ENCODE measurements at regions not wholly inside any gene's neighbourhood (a gene's known extent, or its start where the extent isn't known, plus 50 kb on each side); places are given as distances from the start of the nearest gene placed in this dataset.

DNA sequence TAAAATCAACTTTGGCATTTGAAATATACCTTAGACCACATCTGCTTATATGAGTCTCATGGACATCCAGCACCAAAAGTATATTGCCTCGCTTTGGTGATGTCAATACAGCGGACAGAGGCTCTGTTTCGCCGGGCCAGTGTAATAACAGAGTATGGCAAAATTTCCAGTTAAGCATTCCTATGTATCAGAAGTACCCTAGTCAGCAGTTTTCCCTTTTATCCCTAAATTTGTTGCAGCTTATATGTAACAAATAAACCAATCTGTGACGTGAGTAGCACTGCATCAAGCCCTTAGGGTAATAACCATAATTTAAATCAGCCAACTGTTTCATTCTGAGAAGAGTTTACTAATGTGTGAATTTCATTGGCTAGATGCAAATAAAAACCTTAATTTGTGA, 585.5 kb upstream of the ADGRB3 start:
- TF ChIP-seq, protein P1, sequence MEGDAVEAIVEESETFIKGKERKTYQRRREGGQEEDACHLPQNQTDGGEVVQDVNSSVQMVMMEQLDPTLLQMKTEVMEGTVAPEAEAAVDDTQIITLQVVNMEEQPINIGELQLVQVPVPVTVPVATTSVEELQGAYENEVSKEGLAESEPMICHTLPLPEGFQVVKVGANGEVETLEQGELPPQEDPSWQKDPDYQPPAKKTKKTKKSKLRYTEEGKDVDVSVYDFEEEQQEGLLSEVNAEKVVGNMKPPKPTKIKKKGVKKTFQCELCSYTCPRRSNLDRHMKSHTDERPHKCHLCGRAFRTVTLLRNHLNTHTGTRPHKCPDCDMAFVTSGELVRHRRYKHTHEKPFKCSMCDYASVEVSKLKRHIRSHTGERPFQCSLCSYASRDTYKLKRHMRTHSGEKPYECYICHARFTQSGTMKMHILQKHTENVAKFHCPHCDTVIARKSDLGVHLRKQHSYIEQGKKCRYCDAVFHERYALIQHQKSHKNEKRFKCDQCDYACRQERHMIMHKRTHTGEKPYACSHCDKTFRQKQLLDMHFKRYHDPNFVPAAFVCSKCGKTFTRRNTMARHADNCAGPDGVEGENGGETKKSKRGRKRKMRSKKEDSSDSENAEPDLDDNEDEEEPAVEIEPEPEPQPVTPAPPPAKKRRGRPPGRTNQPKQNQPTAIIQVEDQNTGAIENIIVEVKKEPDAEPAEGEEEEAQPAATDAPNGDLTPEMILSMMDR (conservative IDR thresholded peaks at IDR 0.05): no peak
- Mint-ChIP-seq H3K4me3 (no peak overlapping the region), H3K9me3 (no peaks in the 10 kb centered on the region), H3K4me1 (ENCODE audit: unreplicated experiment) (no peaks in the 10 kb centered on the region), H3K36me3 (no peaks in the 10 kb centered on the region), H3K27ac (no peak overlapping the region), H3K27me3 (peaks cover 4% of the 10 kb centered on the region)
- DNase-seq (ENCODE audit: extremely low spot score, unreplicated experiment): no peak

DNA sequence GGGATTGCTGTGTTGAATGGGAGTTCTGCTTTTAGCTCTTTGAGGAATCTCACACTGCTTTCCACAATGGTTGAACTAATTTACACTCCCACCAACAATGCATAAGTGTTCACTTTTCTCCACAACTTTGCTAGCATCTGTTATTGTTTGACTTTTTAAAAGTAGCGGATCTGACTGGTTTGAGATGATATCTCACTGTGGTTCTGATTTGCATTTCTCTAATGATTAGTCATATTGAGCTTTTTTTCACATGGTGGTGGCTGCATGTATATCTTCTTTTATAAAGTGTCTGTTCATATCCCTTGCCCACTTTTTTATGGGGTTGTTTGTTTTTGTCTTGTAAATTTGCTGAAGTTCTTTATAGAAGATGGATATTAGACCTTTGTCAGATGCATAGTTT, 588.3 kb upstream of the ADGRB3 start:
- TF ChIP-seq, protein P1 (conservative IDR thresholded peaks at IDR 0.05): no peak
- Mint-ChIP-seq H3K4me1 (ENCODE audit: unreplicated experiment) (no peaks in the 10 kb centered on the region), H3K4me3 (no peak overlapping the region), H3K9me3 (no peaks in the 10 kb centered on the region), H3K27ac (no peak overlapping the region), H3K36me3 (no peaks in the 10 kb centered on the region), H3K27me3 (no peaks in the 10 kb centered on the region)
- no peak for DNase-seq (ENCODE audit: extremely low spot score, unreplicated experiment)

DNA sequence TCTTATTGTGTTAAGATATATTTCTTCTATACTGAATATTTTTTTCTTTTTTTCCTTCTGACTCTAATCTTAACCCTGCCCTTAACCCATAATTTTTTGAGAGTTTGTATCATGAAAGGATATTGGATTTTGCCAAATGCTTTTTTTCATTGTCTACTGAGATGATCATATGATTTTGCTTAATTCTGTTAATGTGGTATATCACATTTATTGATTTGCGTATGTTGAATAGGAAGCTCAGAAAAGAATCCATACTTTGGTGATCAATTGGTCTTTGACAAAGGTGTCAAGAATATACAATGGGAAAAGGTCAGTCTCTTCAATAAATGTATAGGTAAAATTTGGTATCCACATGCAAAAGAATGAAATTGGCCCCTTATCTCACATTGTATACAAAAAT, 588.8 kb upstream of the ADGRB3 start:
- Mint-ChIP-seq H3K27me3 (no peaks in the 10 kb centered on the region), H3K4me1 (ENCODE audit: unreplicated experiment) (no peaks in the 10 kb centered on the region), H3K27ac (no peak overlapping the region), H3K4me3 (no peak overlapping the region), H3K36me3 (no peaks in the 10 kb centered on the region), H3K9me3 (no peaks in the 10 kb centered on the region)
- no peak for DNase-seq (ENCODE audit: extremely low spot score, unreplicated experiment)
- TF ChIP-seq, protein P1 (conservative IDR thresholded peaks at IDR 0.05): no peak

DNA sequence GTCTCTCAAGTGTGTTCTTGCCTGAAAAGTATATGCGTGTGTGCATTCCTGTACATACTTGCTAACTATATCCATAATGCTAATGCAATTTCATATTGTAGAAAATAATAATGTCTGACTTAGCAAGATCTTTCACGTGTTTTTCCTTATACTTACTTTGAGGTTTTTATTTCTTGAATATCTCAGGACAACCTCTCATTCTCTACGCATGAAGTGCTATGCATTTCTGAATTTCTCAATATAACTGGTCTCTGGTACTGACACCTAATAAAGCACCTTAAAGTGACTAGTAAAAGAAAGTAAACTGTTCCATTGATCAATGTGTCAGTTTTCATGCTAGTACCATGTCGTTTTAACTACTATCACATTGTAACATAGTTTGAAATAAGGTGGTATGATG, 589.9 kb upstream of the ADGRB3 start:
- H3K27ac Mint-ChIP-seq: no peak overlapping the region
- no peaks in the 10 kb centered on the region for H3K4me1 Mint-ChIP-seq (ENCODE audit: unreplicated experiment)
- TF ChIP-seq, protein P1 (conservative IDR thresholded peaks at IDR 0.05): no peak
- H3K4me3 Mint-ChIP-seq: no peak overlapping the region
- no peak for DNase-seq (ENCODE audit: extremely low spot score, unreplicated experiment)
- no peaks in the 10 kb centered on the region for H3K36me3 Mint-ChIP-seq
- H3K9me3 Mint-ChIP-seq: no peaks in the 10 kb centered on the region
- peaks cover 7% of the 10 kb centered on the region for H3K27me3 Mint-ChIP-seq

DNA sequence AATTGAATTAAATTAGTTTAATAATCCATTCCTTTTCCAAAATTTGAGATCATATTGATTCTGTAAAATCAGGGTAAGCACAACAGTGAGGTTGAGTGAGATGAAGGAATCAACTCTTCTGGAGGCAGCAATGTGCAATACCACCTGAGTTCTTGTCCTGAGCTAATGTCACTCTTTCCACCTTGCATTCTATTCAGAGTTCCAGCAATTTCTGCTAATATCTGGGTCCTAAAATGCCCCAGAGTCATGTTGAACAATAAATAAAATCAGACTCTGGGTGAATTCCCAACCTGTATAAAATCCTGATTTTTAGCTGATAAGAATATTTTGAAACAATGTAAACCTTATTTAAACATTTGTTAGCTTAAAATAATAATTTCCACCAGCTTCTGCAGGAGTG, 590.8 kb upstream of the ADGRB3 start:
- Mint-ChIP-seq H3K36me3 (no peaks in the 10 kb centered on the region), H3K4me1 (ENCODE audit: unreplicated experiment) (no peaks in the 10 kb centered on the region), H3K27me3 (peaks cover 11% of the 10 kb centered on the region), H3K27ac (no peak overlapping the region), H3K4me3 (no peak overlapping the region), H3K9me3 (no peaks in the 10 kb centered on the region)
- TF ChIP-seq, protein P1 (conservative IDR thresholded peaks at IDR 0.05): no peak
- no peak for DNase-seq (ENCODE audit: extremely low spot score, unreplicated experiment)

DNA sequence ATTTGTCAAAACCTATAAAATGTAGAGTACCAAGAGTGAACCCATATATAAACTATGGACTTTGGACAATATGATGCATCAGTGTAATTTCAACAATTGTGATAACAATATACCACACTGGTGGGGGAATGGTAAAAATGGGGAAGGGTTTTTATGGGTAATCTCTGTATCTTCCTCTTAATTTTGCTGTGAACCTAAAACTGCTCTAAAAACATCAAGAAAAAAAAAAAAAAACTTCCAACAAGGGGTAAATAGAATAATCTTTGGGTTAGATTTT, 592.0 kb upstream of the ADGRB3 start:
- H3K4me1 Mint-ChIP-seq (ENCODE audit: unreplicated experiment): no peaks in the 10 kb centered on the region
- H3K9me3 Mint-ChIP-seq: no peaks in the 10 kb centered on the region
- no peak overlapping the region for H3K4me3 Mint-ChIP-seq
- no peak overlapping the region for H3K27ac Mint-ChIP-seq
- peaks cover 13% of the 10 kb centered on the region for H3K27me3 Mint-ChIP-seq
- TF ChIP-seq, protein P1 (conservative IDR thresholded peaks at IDR 0.05): no peak
- H3K36me3 Mint-ChIP-seq: no peaks in the 10 kb centered on the region
- no peak for DNase-seq (ENCODE audit: extremely low spot score, unreplicated experiment)
